K562 (cell line): ENCODE measurements at regions not wholly inside any gene's neighbourhood (a gene's known extent, or its start where the extent isn't known, plus 50 kb on each side); places are given as distances from the start of the nearest gene placed in this dataset.

Experiments used
- ATAC-seq: fragments of 200-7000 bp; cut with Tn5 transposase; 3 replicates; pipeline ENCODE4 v1.9.1; 2020; ENCODE audit warnings: moderate library complexity
- BruUV-seq: library from RNA; stranded (reverse); fragments of 400-500 nt; replicated peaks from 2 replicates; lab custom pipeline; 2021; lab: Mats Ljungman, UMichigan
- CTCF ChIA-PET: fragments of 300-600 bp; formaldehyde crosslinking; extraction: SDS; loops from one replicate; lab custom pipeline; 2021; ENCODE audit warnings: low intra/inter-chr PET ratio; lab: Yijun Ruan, JAX
- POLR2A ChIA-PET: fragments of 300-600, 350-650 bp; sonication (Branson Sonifier 250); formaldehyde crosslinking; extraction: SDS; loops from one replicate; lab custom pipeline; 2021; ENCODE audit warnings: antibody characterized with exemption, inconsistent platforms; lab: Yijun Ruan, JAX
- DNase-seq, 4 experiments: peaks; one replicate each; pipeline versions ENCODE4 v3.0.0 to v3.0.0-alpha.2; 2011 to 2018; ENCODE audit warnings: low spot score in 3 of 4, mixed read lengths in 3 of 4; ENCODE audit errors: extremely low read depth in 1 of 4
- FAIRE-seq: peaks from 2 replicates; lab custom pipeline; 2011; peaks lifted over from hg19 to GRCh38; lab: Jason Lieb, UNC
- H2AFZ ChIP-seq: 2 replicates; pipeline ENCODE4 v1.6.0; 2011; ENCODE audit warnings: low read depth, low read length, control low read depth, inconsistent platforms
- H3K27ac ChIP-seq: fragments of 200-600 bp; 3 replicates; pipeline ENCODE4 v1.8.0; 2011; ENCODE audit warnings: low read depth, mild to moderate bottlenecking, control low read depth, inconsistent platforms, low read length, moderate library complexity, mixed read lengths; ENCODE audit errors: extremely low read depth
- H3K27me3 ChIP-seq, 2 experiments: fragments of 300-600 bp in 1 of 2; 2 replicates in 1 of 2; 3 replicates in 1 of 2; pipeline versions ENCODE4 v1.6.0 to v1.8.0; 2011; ENCODE audit warnings: inconsistent platforms in 2 of 2, low read length in 2 of 2, mild to moderate bottlenecking in 1 of 2, mixed read lengths in 1 of 2, moderate library complexity in 1 of 2; ENCODE audit not compliant: control insufficient read depth in 2 of 2, insufficient read depth in 2 of 2
- H3K36me3 ChIP-seq: fragments of 300-600 bp; 3 replicates; pipeline ENCODE4 v1.8.0; 2011; ENCODE audit warnings: mild to moderate bottlenecking, low read length, inconsistent platforms; ENCODE audit not compliant: control insufficient read depth, insufficient read depth
- H3K4me1 ChIP-seq, 2 experiments: fragments of 200-600 bp in 1 of 2; replicated peaks in 1 of 2; 2 replicates in 1 of 2; 3 replicates in 1 of 2; pipeline versions ENCODE4 v1.5.1 to v1.8.0; 2011; ENCODE audit warnings: inconsistent platforms in 2 of 2, low read length in 2 of 2, mild to moderate bottlenecking in 1 of 2, mixed read lengths in 1 of 2, moderate library complexity in 1 of 2; ENCODE audit not compliant: control insufficient read depth in 2 of 2, insufficient read depth in 2 of 2
- H3K4me2 ChIP-seq: 2 replicates; pipeline ENCODE4 v1.6.1; 2011; ENCODE audit warnings: low read length, control low read depth, inconsistent platforms, mixed read lengths; ENCODE audit not compliant: insufficient read depth
- H3K4me3 ChIP-seq: fragments of 200-600 bp; sonication (generic), shearing (Covaris generic); 2 replicates; pipeline ENCODE4 v1.5.1; 2016; ENCODE audit warnings: control low read depth, inconsistent platforms
- H3K79me2 ChIP-seq: fragments of 200-600 bp; 3 replicates; pipeline ENCODE4 v1.8.0; 2011; ENCODE audit warnings: low read length, inconsistent platforms; ENCODE audit not compliant: control insufficient read depth, insufficient read depth
- H3K9ac ChIP-seq, 2 experiments: 2 replicates each; pipeline versions ENCODE4 v1.6.0 to v1.6.1; 2011; ENCODE audit warnings: low read depth in 2 of 2, low read length in 2 of 2, control low read depth in 1 of 2, inconsistent platforms in 1 of 2, mild to moderate bottlenecking in 1 of 2, mixed read lengths in 1 of 2; ENCODE audit not compliant: insufficient read depth in 1 of 2
- H3K9me1 ChIP-seq: one replicate; pipeline ENCODE4 v1.6.0; 2011; ENCODE audit warnings: inconsistent platforms, mild to moderate bottlenecking, low read length, moderate library complexity; ENCODE audit not compliant: control insufficient read depth, insufficient read depth
- H3K9me3 ChIP-seq: replicated peaks from 2 replicates; pipeline ENCODE4 v1.5.1; 2011; ENCODE audit warnings: low read depth, low read length, inconsistent platforms; ENCODE audit not compliant: control insufficient read depth, insufficient read depth
- H4K20me1 ChIP-seq: replicated peaks from 2 replicates; pipeline ENCODE4 v1.6.1; 2011; ENCODE audit warnings: low read length, inconsistent platforms, mixed read lengths; ENCODE audit not compliant: control insufficient read depth, insufficient read depth
- ARID2 ChIP-seq: fragments of 450-650 bp; IDR thresholded peaks from 2 replicates; pipeline ENCODE4 v1.6.1; 2017; ENCODE audit warnings: antibody characterized with exemption, mild to moderate bottlenecking
- ATF7 ChIP-seq: fragments of 450-650 bp; IDR thresholded peaks from 2 replicates; pipeline ENCODE4 v1.7.1; 2014; ENCODE audit warnings: mild to moderate bottlenecking, moderate library complexity
- CCAR2 ChIP-seq: fragments of 200-400 bp; formaldehyde crosslinking; IDR thresholded peaks from 2 replicates; pipeline ENCODE4 v1.6.1; 2017; ENCODE audit warnings: mild to moderate bottlenecking, low read depth, low read length
- DDX20 ChIP-seq: fragments of 450-650 bp; IDR thresholded peaks from 2 replicates; pipeline ENCODE4 v1.6.1; 2016; ENCODE audit warnings: missing genetic modification characterization, low read depth, mild to moderate bottlenecking, missing compliant biosample characterization, moderate library complexity
- ESRRA ChIP-seq: fragments of 450-650 bp; IDR thresholded peaks from 2 replicates; pipeline ENCODE4 v1.6.1; 2014; ENCODE audit warnings: low read depth, mild to moderate bottlenecking, moderate library complexity, borderline replicate concordance
- FIP1L1 ChIP-seq: fragments of 200-400 bp; formaldehyde crosslinking; IDR thresholded peaks from 2 replicates; pipeline ENCODE4 v1.6.1; 2018; ENCODE audit warnings: mild to moderate bottlenecking, low read depth, low read length; ENCODE audit not compliant: poor library complexity, severe bottlenecking
- FUS ChIP-seq: fragments of 200-400 bp; formaldehyde crosslinking; optimal IDR thresholded peaks from 2 replicates; pipeline ENCODE3; 2017; ENCODE audit warnings: low read depth, low read length
- HDAC3 ChIP-seq: fragments of 450-650 bp; IDR thresholded peaks from 2 replicates; pipeline ENCODE4 v1.6.1; 2018; ENCODE audit warnings: borderline replicate concordance, mild to moderate bottlenecking, moderate library complexity; ENCODE audit not compliant: partially characterized antibody
- MAFK ChIP-seq: IDR thresholded peaks from 2 replicates; pipeline ENCODE4 v1.6.1; 2011; ENCODE audit warnings: low read length, improper control_type of control experiment
- MIER1 ChIP-seq: fragments of 450-650 bp; IDR thresholded peaks from 2 replicates; pipeline ENCODE4 v1.6.1; 2016; ENCODE audit warnings: antibody characterized with exemption, mild to moderate bottlenecking, low read depth
- PHTF2 ChIP-seq: fragments of 250-450 bp; sonication (Bioruptor Pico); IDR thresholded peaks from 2 replicates; pipeline ENCODE4 v1.5.0; 2021; ENCODE audit warnings: mild to moderate bottlenecking
- RFX5 ChIP-seq: IDR thresholded peaks from 2 replicates; pipeline ENCODE4 v1.6.1; 2011; ENCODE audit warnings: low read depth, mild to moderate bottlenecking, improper control_type of control experiment, low read length
- SAFB ChIP-seq: fragments of 200-400 bp; formaldehyde crosslinking; IDR thresholded peaks from 2 replicates; pipeline ENCODE4 v1.6.1; 2017; ENCODE audit warnings: low read depth, low read length, borderline replicate concordance
- SNRNP70 ChIP-seq: fragments of 200-400 bp; formaldehyde crosslinking; optimal IDR thresholded peaks from 2 replicates; pipeline ENCODE3; 2017; ENCODE audit warnings: low read depth, low read length
- SP2 ChIP-seq: IDR thresholded peaks from 2 replicates; pipeline ENCODE4 v1.6.1; 2011; ENCODE audit warnings: mild to moderate bottlenecking, low read depth, low read length, moderate library complexity; ENCODE audit not compliant: poor library complexity, severe bottlenecking; ENCODE audit errors: extremely low read depth
- THRAP3 ChIP-seq: fragments of 450-650 bp; IDR thresholded peaks from 2 replicates; pipeline ENCODE4 v1.6.1; 2016; ENCODE audit warnings: mild to moderate bottlenecking, inconsistent platforms, borderline replicate concordance
- ZNF766 ChIP-seq: fragments of 200-800 bp; sonication (Bioruptor generic); conservative IDR thresholded peaks from 2 replicates; pipeline ENCODE4 v1.6.1; 2016; ENCODE audit warnings: missing genetic modification characterization, missing compliant biosample characterization
- WGBS: fragments of 100-300 bp; shearing (Covaris generic); methylation state at CpG from one replicate; pipeline ENCODE4 v1.1.6; 2016; ENCODE audit warnings: low coverage, mixed read lengths; ENCODE audit not compliant: insufficient coverage; ENCODE audit errors: missing lambda C conversion rate; 5-methylcytosine and 5-hydroxymethylcytosine counted together
- in situ Hi-C: fragments of 300-500 bp; cut with MboI; formaldehyde crosslinking; loops from 4 replicates; pipeline ENCODE4 v1.15.0; 2018; ENCODE audit warnings: inconsistent platforms, mixed read lengths
- intact Hi-C: fragments of 100-400 bp; cut with micrococcal nuclease; formaldehyde crosslinking; loops from 2 replicates; pipeline ENCODE4 v1.14.2; 2022
- TF ChIP-seq, protein P1 (sequence below): fragments of 250-450 bp; sonication (Bioruptor Pico); IDR thresholded peaks from 2 replicates; pipeline ENCODE4 v1.8.0; 2022; ENCODE audit warnings: inconsistent platforms, mild to moderate bottlenecking, moderate library complexity, borderline replicate concordance
- TF ChIP-seq, protein P2 (sequence below), 2 experiments: fragments of 450-650 bp; IDR thresholded peaks; 2 replicates each; pipeline ENCODE4 v1.6.1; 2018; ENCODE audit warnings: mild to moderate bottlenecking in 2 of 2, low read depth in 1 of 2; ENCODE audit not compliant: partially characterized antibody in 2 of 2

DNA sequence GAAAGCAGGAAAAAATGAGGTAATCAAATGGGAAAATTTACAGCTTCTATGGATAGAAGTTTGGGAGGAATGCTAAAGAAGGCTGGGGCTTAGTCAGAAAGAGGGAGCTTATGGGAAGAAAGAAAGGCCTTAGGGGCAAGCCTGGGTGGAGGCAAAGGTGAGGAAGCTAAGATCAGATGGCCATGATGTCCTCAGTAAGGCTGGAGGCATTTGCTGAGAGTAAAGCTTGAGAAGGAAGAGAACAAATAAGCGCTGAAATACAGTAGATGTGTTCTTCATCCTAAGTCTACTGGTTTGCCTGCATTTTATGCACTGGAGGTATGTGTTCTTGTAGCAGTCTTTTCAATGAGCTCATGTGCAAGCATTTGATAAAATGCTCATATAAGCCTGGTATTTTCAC, 355.4 kb downstream of the BRINP2 start (continued):
- TF ChIP-seq RFX5 (no peak), HDAC3 (no peak)

DNA sequence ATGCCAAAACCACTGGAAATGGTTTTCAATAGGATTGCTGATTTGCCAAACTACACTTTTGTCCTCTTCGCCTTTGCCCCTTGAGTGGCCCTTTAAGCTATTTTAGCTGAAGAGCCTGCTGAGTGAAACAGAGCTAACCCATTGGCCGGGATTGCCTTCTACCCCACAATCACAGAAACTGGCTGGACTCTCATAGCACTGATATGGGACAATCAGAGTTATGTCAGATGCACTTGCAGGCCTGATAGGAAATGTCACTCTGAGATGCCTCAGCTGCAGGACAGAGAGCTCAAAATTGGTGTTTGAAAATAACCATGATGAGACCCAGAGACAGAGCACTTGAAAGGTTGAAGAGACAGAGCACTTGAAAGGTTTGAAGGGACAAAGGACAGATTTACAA, 354.4 kb downstream of the BRINP2 start:
- Histone ChIP-seq H3K27me3 (no peaks in the 10 kb centered on the region), H3K79me2 (no peaks in the 10 kb centered on the region), H3K9me1 (no peaks in the 10 kb centered on the region), H3K27ac (no peak overlapping the region), H2AFZ (no peak overlapping the region), H3K9ac (no peak overlapping the region), H3K4me2 (no peak overlapping the region), H3K36me3 (no peaks in the 10 kb centered on the region), H3K9me3 (no peaks in the 10 kb centered on the region; the same call in 1 of the 2 replicates), H3K4me1 (no peaks in the 10 kb centered on the region), H3K4me3 (no peak overlapping the region), H4K20me1 (no peaks in the 10 kb centered on the region)
- ChIA-PET POLR2A (no interaction called here), CTCF (no interaction called here)
- ATAC-seq (no peak), FAIRE-seq (no peak), DNase-seq (no peak)
- BruUV-seq = no TSS peak
- WGBS = 0% methylated on average over 2 of the region's 2 CpGs
- in situ Hi-C loops = no loop called here
- intact Hi-C loops = no loop called here
- TF ChIP-seq ATF7 (no peak), MAFK (no peak), FIP1L1 (no peak), CCAR2 (no peak), SP2 (no peak), ESRRA (no peak), MIER1 (no peak), FUS (no peak), SAFB (no peak), ARID2 (no peak), DDX20 (tag) (no peak), ZNF766 (CRISPR knock-in tag) (no peak), PHTF2 (CRISPR knock-in tag) (no peak), SNRNP70 (no peak), THRAP3 (no peak)
- TF ChIP-seq, protein P1, sequence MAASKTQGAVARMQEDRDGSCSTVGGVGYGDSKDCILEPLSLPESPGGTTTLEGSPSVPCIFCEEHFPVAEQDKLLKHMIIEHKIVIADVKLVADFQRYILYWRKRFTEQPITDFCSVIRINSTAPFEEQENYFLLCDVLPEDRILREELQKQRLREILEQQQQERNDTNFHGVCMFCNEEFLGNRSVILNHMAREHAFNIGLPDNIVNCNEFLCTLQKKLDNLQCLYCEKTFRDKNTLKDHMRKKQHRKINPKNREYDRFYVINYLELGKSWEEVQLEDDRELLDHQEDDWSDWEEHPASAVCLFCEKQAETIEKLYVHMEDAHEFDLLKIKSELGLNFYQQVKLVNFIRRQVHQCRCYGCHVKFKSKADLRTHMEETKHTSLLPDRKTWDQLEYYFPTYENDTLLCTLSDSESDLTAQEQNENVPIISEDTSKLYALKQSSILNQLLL (CRISPR knock-in tag) = no peak
- TF ChIP-seq, protein P2, sequence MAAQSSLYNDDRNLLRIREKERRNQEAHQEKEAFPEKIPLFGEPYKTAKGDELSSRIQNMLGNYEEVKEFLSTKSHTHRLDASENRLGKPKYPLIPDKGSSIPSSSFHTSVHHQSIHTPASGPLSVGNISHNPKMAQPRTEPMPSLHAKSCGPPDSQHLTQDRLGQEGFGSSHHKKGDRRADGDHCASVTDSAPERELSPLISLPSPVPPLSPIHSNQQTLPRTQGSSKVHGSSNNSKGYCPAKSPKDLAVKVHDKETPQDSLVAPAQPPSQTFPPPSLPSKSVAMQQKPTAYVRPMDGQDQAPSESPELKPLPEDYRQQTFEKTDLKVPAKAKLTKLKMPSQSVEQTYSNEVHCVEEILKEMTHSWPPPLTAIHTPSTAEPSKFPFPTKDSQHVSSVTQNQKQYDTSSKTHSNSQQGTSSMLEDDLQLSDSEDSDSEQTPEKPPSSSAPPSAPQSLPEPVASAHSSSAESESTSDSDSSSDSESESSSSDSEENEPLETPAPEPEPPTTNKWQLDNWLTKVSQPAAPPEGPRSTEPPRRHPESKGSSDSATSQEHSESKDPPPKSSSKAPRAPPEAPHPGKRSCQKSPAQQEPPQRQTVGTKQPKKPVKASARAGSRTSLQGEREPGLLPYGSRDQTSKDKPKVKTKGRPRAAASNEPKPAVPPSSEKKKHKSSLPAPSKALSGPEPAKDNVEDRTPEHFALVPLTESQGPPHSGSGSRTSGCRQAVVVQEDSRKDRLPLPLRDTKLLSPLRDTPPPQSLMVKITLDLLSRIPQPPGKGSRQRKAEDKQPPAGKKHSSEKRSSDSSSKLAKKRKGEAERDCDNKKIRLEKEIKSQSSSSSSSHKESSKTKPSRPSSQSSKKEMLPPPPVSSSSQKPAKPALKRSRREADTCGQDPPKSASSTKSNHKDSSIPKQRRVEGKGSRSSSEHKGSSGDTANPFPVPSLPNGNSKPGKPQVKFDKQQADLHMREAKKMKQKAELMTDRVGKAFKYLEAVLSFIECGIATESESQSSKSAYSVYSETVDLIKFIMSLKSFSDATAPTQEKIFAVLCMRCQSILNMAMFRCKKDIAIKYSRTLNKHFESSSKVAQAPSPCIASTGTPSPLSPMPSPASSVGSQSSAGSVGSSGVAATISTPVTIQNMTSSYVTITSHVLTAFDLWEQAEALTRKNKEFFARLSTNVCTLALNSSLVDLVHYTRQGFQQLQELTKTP (IDR thresholded peaks at IDR 0.05; ENCODE audit: low read depth in 1 of 2, partially characterized antibody in 2 of 2) = no peak
